HCT116 (cell line): ENCODE measurements at regions not wholly inside any gene's neighbourhood (a gene's known extent, or its start where the extent isn't known, plus 50 kb on each side); places are given as distances from the start of the nearest gene placed in this dataset.

ENCODE experiments used
- CTCF ChIP-seq, 3 experiments: fragments of 200-600 bp in 1 of 3; sonication (generic) in 1 of 3; IDR thresholded peaks in 2 of 3; conservative IDR thresholded peaks in 1 of 3; 2 replicates each; pipeline ENCODE4 v1.5.1; 2012 to 2017; ENCODE audit warnings: low read depth in 2 of 3, low read length in 2 of 3, antibody characterized with exemption in 1 of 3, borderline replicate concordance in 1 of 3, control low read depth in 1 of 3, mild to moderate bottlenecking in 1 of 3, mixed read lengths in 1 of 3, mixed run types in 1 of 3, moderate library complexity in 1 of 3; ENCODE audit not compliant: insufficient read depth in 1 of 3
- EGR1 ChIP-seq: IDR thresholded peaks from 2 replicates; pipeline ENCODE4 v1.6.1; 2012; ENCODE audit warnings: low read depth
- EZH2 ChIP-seq: fragments of 200-600 bp; sonication (generic); IDR thresholded peaks from 2 replicates; pipeline ENCODE4 v1.6.1; 2017; ENCODE audit warnings: antibody characterized with exemption, mixed run types
- POLR2A ChIP-seq: IDR thresholded peaks from 2 replicates; pipeline ENCODE4 v1.7.0; 2011; ENCODE audit warnings: borderline replicate concordance; ENCODE audit not compliant: insufficient read depth, insufficient read length; ENCODE audit errors: extremely low read depth
- POLR2AphosphoS5 ChIP-seq: IDR thresholded peaks from 2 replicates; pipeline ENCODE4 v1.6.1; 2011; ENCODE audit warnings: mild to moderate bottlenecking, low read depth, low read length, moderate library complexity
- SIN3A ChIP-seq: IDR thresholded peaks from 2 replicates; pipeline ENCODE4 v1.6.1; 2012; ENCODE audit warnings: low read depth
- SP1 ChIP-seq: IDR thresholded peaks from 2 replicates; pipeline ENCODE4 v1.6.1; 2012; ENCODE audit warnings: low read depth
- TCF7L2 ChIP-seq: IDR thresholded peaks from 2 replicates; pipeline ENCODE4 v1.7.0; 2011; ENCODE audit warnings: borderline replicate concordance, inconsistent platforms; ENCODE audit not compliant: insufficient read depth, insufficient read length; ENCODE audit errors: extremely low read depth
- ZNF274 ChIP-seq: fragments of 200-500 bp; sonication (Bioruptor generic); IDR thresholded peaks from 2 replicates; pipeline ENCODE4 v1.6.1; 2014; ENCODE audit warnings: mild to moderate bottlenecking, low read depth, low read length, inconsistent platforms

- TF ChIP-seq ZNF274 (no peak), EZH2 (no peak), POLR2A (no peak), CTCF (IDR thresholded peaks at IDR 0.05 in 2 of 3, conservative IDR thresholded peaks at IDR 0.05 in 1 of 3; ENCODE audit: borderline replicate concordance in 1 of 3, insufficient read depth in 1 of 3, low read depth in 2 of 3, low read length in 2 of 3) (no peak), SIN3A (no peak), TCF7L2 (no peak), SP1 (no peak), POLR2AphosphoS5 (no peak), EGR1 (no peak)
Measured at GRCh38 chr3:4926892-4927291, 52.3 kb upstream of the BHLHE40 start.
